GM23338 (cell line): ENCODE measurements at regions not wholly inside any gene's neighbourhood (a gene's known extent, or its start where the extent isn't known, plus 50 kb on each side); places are given as distances from the start of the nearest gene placed in this dataset.
"Not testable (repeated sequence)": the region's sequence is repeated elsewhere in the genome, so short reads cannot be mapped to it uniquely, and the experiment has no call there.

Experiments
- ATAC-seq: fragments of 200-7000 bp; cut with Tn5 transposase; 3 replicates; pipeline ENCODE4 v1.9.1; 2020
- DNase-seq: peaks from one replicate; pipeline ENCODE4 v3.0.0-alpha.2; 2015; ENCODE audit warnings: low spot score
- H2AFZ ChIP-seq: fragments of 200-600 bp; sonication (generic); 2 replicates; pipeline ENCODE4 v1.8.0; 2016; ENCODE audit warnings: antibody characterized with exemption, mild to moderate bottlenecking, moderate library complexity
- H3F3A ChIP-seq: fragments of 200-600 bp; sonication (generic); replicated peaks from 2 replicates; pipeline ENCODE4 v1.8.0; 2017; ENCODE audit warnings: antibody characterized with exemption, mixed run types, low read depth
- H3K27ac ChIP-seq: fragments of 200-600 bp; sonication (generic); 2 replicates; pipeline ENCODE4 v1.6.1; 2016; ENCODE audit warnings: low read depth
- H3K27me3 ChIP-seq: fragments of 200-600 bp; sonication (generic); 2 replicates; pipeline ENCODE4 v1.8.0; 2016; ENCODE audit warnings: mild to moderate bottlenecking, mixed run types, moderate library complexity; ENCODE audit not compliant: insufficient read depth
- H3K36me3 ChIP-seq: fragments of 200-600 bp; sonication (generic); 2 replicates; pipeline ENCODE4 v1.8.0; 2016; ENCODE audit warnings: mild to moderate bottlenecking; ENCODE audit not compliant: insufficient read depth
- H3K4me1 ChIP-seq: fragments of 200-600 bp; sonication (generic); 2 replicates; pipeline ENCODE4 v1.8.0; 2016; ENCODE audit warnings: mild to moderate bottlenecking, moderate library complexity; ENCODE audit not compliant: insufficient read depth
- H3K4me2 ChIP-seq: fragments of 200-600 bp; sonication (generic); 2 replicates; pipeline ENCODE4 v1.7.1; 2017; ENCODE audit warnings: mixed run types
- H3K4me3 ChIP-seq: fragments of 200-600 bp; sonication (generic); 2 replicates; pipeline ENCODE4 v1.6.1; 2016; ENCODE audit warnings: mixed run types
- H3K79me2 ChIP-seq: fragments of 200-600 bp; sonication (generic); replicated peaks from 2 replicates; pipeline ENCODE4 v1.8.0; 2017; ENCODE audit warnings: mild to moderate bottlenecking; ENCODE audit not compliant: insufficient read depth
- H3K9me2 ChIP-seq: fragments of 200-600 bp; sonication (generic); 2 replicates; pipeline ENCODE4 v1.8.0; 2017; ENCODE audit not compliant: insufficient read depth
- H4K20me1 ChIP-seq: fragments of 200-600 bp; sonication (generic); replicated peaks from 2 replicates; pipeline ENCODE4 v1.8.0; 2017; ENCODE audit warnings: mild to moderate bottlenecking; ENCODE audit not compliant: insufficient read depth
- H3K27ac Mint-ChIP-seq: 2 replicates; pipeline ENCODE4 v1.8.0; 2020; ENCODE audit warnings: inconsistent platforms, mild to moderate bottlenecking, moderate library complexity, mixed read lengths
- H3K27me3 Mint-ChIP-seq: 3 replicates; pipeline ENCODE4 v1.8.0; 2022; ENCODE audit warnings: low read depth, mild to moderate bottlenecking, moderate library complexity, mixed read lengths, inconsistent platforms; ENCODE audit not compliant: insufficient read depth, poor library complexity
- H3K36me3 Mint-ChIP-seq: 3 replicates; pipeline ENCODE4 v1.8.0; 2021; ENCODE audit warnings: low read depth, mild to moderate bottlenecking, inconsistent platforms, moderate library complexity, mixed read lengths
- H3K4me1 Mint-ChIP-seq: 3 replicates; pipeline ENCODE4 v1.8.0; 2020; ENCODE audit warnings: mild to moderate bottlenecking, inconsistent platforms, mixed read lengths
- H3K4me3 Mint-ChIP-seq: 3 replicates; pipeline ENCODE4 v1.8.0; 2021; ENCODE audit warnings: moderate library complexity, mild to moderate bottlenecking, inconsistent platforms, mixed read lengths
- H3K9me3 Mint-ChIP-seq: 3 replicates; pipeline ENCODE4 v1.8.0; 2020; ENCODE audit warnings: moderate library complexity, mild to moderate bottlenecking, inconsistent platforms, mixed read lengths
- CTCF ChIP-seq, 2 experiments: fragments of 200-600 bp in 1 of 2; sonication (generic) in 1 of 2; conservative IDR thresholded peaks; 2 replicates each; pipeline versions ENCODE4 v1.5.1 to v1.6.1; 2016 to 2017; ENCODE audit warnings: antibody characterized with exemption in 2 of 2, low read depth in 2 of 2, mild to moderate bottlenecking in 2 of 2, moderate library complexity in 1 of 2
- EZH2phosphoT487 ChIP-seq: fragments of 200-600 bp; sonication (generic); IDR thresholded peaks from one replicate; pipeline ENCODE4 v1.8.1; 2018; ENCODE audit warnings: antibody characterized with exemption; ENCODE audit not compliant: unreplicated experiment
- REST ChIP-seq: IDR thresholded peaks from one replicate; pipeline ENCODE4 v1.6.1; 2018; ENCODE audit warnings: antibody characterized with exemption; ENCODE audit not compliant: unreplicated experiment
- STAT1 ChIP-seq: IDR thresholded peaks from one replicate; pipeline ENCODE4 v1.6.1; 2016; ENCODE audit warnings: antibody characterized with exemption; ENCODE audit not compliant: unreplicated experiment
- ZNF114 ChIP-seq: fragments of 250-450 bp; sonication (Bioruptor Pico); IDR thresholded peaks from 2 replicates; pipeline ENCODE4 v1.5.0; 2020; ENCODE audit warnings: mild to moderate bottlenecking, moderate library complexity

GRCh38 chr6:91895599-91896285 lies 1308.9 kb upstream of the MAP3K7 start:
- DNase-seq = no peak
- H3K27ac Mint-ChIP-seq = no peak overlapping the region
- Histone ChIP-seq H2AFZ (no peak overlapping the region; the same call in 1 of the 2 replicates), H3K27me3 (no peaks in the 10 kb centered on the region), H3K27ac (no peak overlapping the region), H3K4me1 (no peaks in the 10 kb centered on the region), H3K4me3 (no peak overlapping the region), H3K4me2 (no peak overlapping the region), H3K36me3 (no peaks in the 10 kb centered on the region), H3K9me2 (no peaks in the 10 kb centered on the region), H3F3A (no peaks in the 10 kb centered on the region), H4K20me1 (no peaks in the 10 kb centered on the region), H3K79me2 (no peaks in the 10 kb centered on the region)
- H3K27me3 Mint-ChIP-seq = no peaks in the 10 kb centered on the region
- H3K36me3 Mint-ChIP-seq = peaks cover 6% of the 10 kb centered on the region; the same call in 2 of the 3 replicates
- H3K4me3 Mint-ChIP-seq = no peak overlapping the region
- H3K4me1 Mint-ChIP-seq = peaks cover 2% of the 10 kb centered on the region; the same call in 2 of the 3 replicates
- no peak for ATAC-seq
- peaks cover 3% of the 10 kb centered on the region; the same call in 1 of the 3 replicates for H3K9me3 Mint-ChIP-seq
- TF ChIP-seq STAT1 = no peak
- peak; percentile 21 for TF ChIP-seq REST

GRCh38 chr6:91886183-91886795 lies 1299.4 kb upstream of the MAP3K7 start:
- no peak for TF ChIP-seq ZNF114 (CRISPR knock-in tag)
- TF ChIP-seq CTCF (conservative IDR thresholded peaks at IDR 0.05; ENCODE audit: low read depth in 2 of 2) = no peak
- TF ChIP-seq EZH2phosphoT487 = no peak
- Histone ChIP-seq H3K27me3 (no peaks in the 10 kb centered on the region), H4K20me1 (no peaks in the 10 kb centered on the region), H3F3A (no peaks in the 10 kb centered on the region), H3K4me3 (no peak overlapping the region), H3K4me1 (no peaks in the 10 kb centered on the region), H2AFZ (no peak overlapping the region), H3K79me2 (no peaks in the 10 kb centered on the region), H3K27ac (no peak overlapping the region), H3K9me2 (no peaks in the 10 kb centered on the region), H3K36me3 (peaks cover 3% of the 10 kb centered on the region; the same call in 1 of the 2 replicates), H3K4me2 (no peak overlapping the region)
- ATAC-seq (no peak), DNase-seq (peak; percentile 6)
- Mint-ChIP-seq H3K9me3 (peaks cover 54% of the 10 kb centered on the region), H3K36me3 (peaks cover 37% of the 10 kb centered on the region), H3K4me1 (no peaks in the 10 kb centered on the region), H3K4me3 (no peak overlapping the region), H3K27me3 (peaks cover 2% of the 10 kb centered on the region), H3K27ac (no peak overlapping the region)

- not testable (repeated sequence) for ATAC-seq, H2AFZ ChIP-seq, H3K36me3 ChIP-seq, H3K9me2 ChIP-seq, H3K4me1 Mint-ChIP-seq, H3K27me3 Mint-ChIP-seq, H3K27ac Mint-ChIP-seq, H3K27ac ChIP-seq, H3K4me2 ChIP-seq, H4K20me1 ChIP-seq, DNase-seq, H3K4me3 ChIP-seq, H3K4me1 ChIP-seq, H3K79me2 ChIP-seq, H3K4me3 Mint-ChIP-seq, H3F3A ChIP-seq, H3K27me3 ChIP-seq
- Mint-ChIP-seq H3K9me3 (peaks cover 30% of the 10 kb centered on the region), H3K36me3 (peaks cover 24% of the 10 kb centered on the region)
Measured at GRCh38 chr6:91881791-91882190, 1294.9 kb upstream of the MAP3K7 start.
